Ascending aorta (tissue), 2 donors: ENCODE measurements at regions not wholly inside any gene's neighbourhood (a gene's known extent, or its start where the extent isn't known, plus 50 kb on each side); places are given as distances from the start of the nearest gene placed in this dataset.

Experiments
- DNase-seq, 2 donors: peaks; one replicate each; pipeline ENCODE4 v3.0.0-alpha.2; 2019; ENCODE audit warnings: low spot score in 2 of 2
- H3K27ac ChIP-seq, 2 donors: fragments of 200-600 bp; sonication (generic); one replicate each; pipeline ENCODE4 v1.5.1; 2016 to 2017; ENCODE audit warnings: mild to moderate bottlenecking in 1 of 2
- H3K27me3 ChIP-seq: fragments of 200-600 bp; sonication (generic); one replicate; pipeline ENCODE4 v1.5.1; 2017
- H3K36me3 ChIP-seq, 2 donors: fragments of 200-600 bp; sonication (generic); one replicate each; pipeline ENCODE4 v1.5.1; 2016
- H3K4me1 ChIP-seq, 2 donors: fragments of 200-600 bp; sonication (generic); one replicate each; pipeline ENCODE4 v1.5.1; 2016 to 2017; ENCODE audit warnings: mild to moderate bottlenecking in 1 of 2
- H3K4me3 ChIP-seq, 2 donors: fragments of 200-600 bp; sonication (generic); one replicate each; pipeline ENCODE4 v1.5.1; 2016 to 2017; ENCODE audit warnings: mild to moderate bottlenecking in 1 of 2
- H3K9me3 ChIP-seq, 2 donors: fragments of 200-600 bp; sonication (generic); one replicate each; pipeline ENCODE4 v1.5.1; 2016
- CTCF ChIP-seq, 3 experiments: fragments of 200-600 bp in 2 of 3; fragments of 450-650 bp in 1 of 3; sonication (generic) in 2 of 3; IDR thresholded peaks; one replicate each; pipeline ENCODE4 v1.5.1; 2016 to 2019; ENCODE audit warnings: antibody characterized with exemption in 3 of 3, mild to moderate bottlenecking in 1 of 3, moderate library complexity in 1 of 3
- intact Hi-C: fragments of 100-400 bp; cut with DNase I; formaldehyde crosslinking; loops from one replicate; pipeline ENCODE4 v1.15.1; 2023

- Histone ChIP-seq H3K4me1 (no peaks in the 10 kb centered on the region), H3K9me3 (no peaks in the 10 kb centered on the region), H3K36me3 (no peaks in the 10 kb centered on the region), H3K4me3 (no peak overlapping the region), H3K27ac (no peak overlapping the region), H3K27me3 (no peaks in the 10 kb centered on the region)
- DNase-seq: no peak
- TF ChIP-seq CTCF (IDR thresholded peaks at IDR 0.05): no peak
- intact Hi-C loops: no loop called here
Observed at GRCh38 chr11:134792044-134792443, 380.0 kb upstream of the B3GAT1 start.

- no peaks in the 10 kb centered on the region for H3K9me3 ChIP-seq
- no peaks in the 10 kb centered on the region for H3K4me1 ChIP-seq
- H3K4me3 ChIP-seq: no peak overlapping the region
- H3K27ac ChIP-seq: no peak overlapping the region
- H3K36me3 ChIP-seq: no peaks in the 10 kb centered on the region
- no peak for DNase-seq
- TF ChIP-seq CTCF (IDR thresholded peaks at IDR 0.05): no peak
- H3K27me3 ChIP-seq: no peaks in the 10 kb centered on the region
- intact Hi-C loops: no loop called here
Observed at GRCh38 chr11:134791102-134791501, 379.1 kb upstream of the B3GAT1 start.

- intact Hi-C loops: no loop called here
- no peak for TF ChIP-seq CTCF (IDR thresholded peaks at IDR 0.05)
- no peak for DNase-seq
Observed at GRCh38 chr11:134789104-134789503, 377.1 kb upstream of the B3GAT1 start.

GRCh38 chr11:134786636-134787035 is 374.6 kb upstream of the B3GAT1 start:
- Histone ChIP-seq H3K27ac (no peak overlapping the region), H3K27me3 (no peaks in the 10 kb centered on the region), H3K4me1 (peaks cover 0 to 3% of the 10 kb centered on the region in 2 donors), H3K9me3 (no peaks in the 10 kb centered on the region), H3K4me3 (no peak overlapping the region), H3K36me3 (no peaks in the 10 kb centered on the region)
- intact Hi-C loops: no loop called here
- no peak for TF ChIP-seq CTCF (IDR thresholded peaks at IDR 0.05)
- DNase-seq: no peak

More at GRCh38 chr11:134789104-134789503, 377.1 kb upstream of the B3GAT1 start:
- Histone ChIP-seq H3K36me3 (no peaks in the 10 kb centered on the region), H3K4me3 (no peak overlapping the region), H3K27ac (no peak overlapping the region), H3K27me3 (no peaks in the 10 kb centered on the region), H3K4me1 (no peaks in the 10 kb centered on the region), H3K9me3 (no peaks in the 10 kb centered on the region)

- intact Hi-C loops: no loop called here
- TF ChIP-seq CTCF (IDR thresholded peaks at IDR 0.05): no peak
- Histone ChIP-seq H3K27me3 (no peaks in the 10 kb centered on the region), H3K4me3 (no peak overlapping the region), H3K4me1 (peaks cover 0 to 3% of the 10 kb centered on the region in 2 donors), H3K36me3 (no peaks in the 10 kb centered on the region), H3K27ac (no peak overlapping the region), H3K9me3 (no peaks in the 10 kb centered on the region)
- DNase-seq: no peak
Observed at GRCh38 chr11:134785660-134786284, 373.7 kb upstream of the B3GAT1 start.

- Histone ChIP-seq H3K36me3 (no peaks in the 10 kb centered on the region), H3K4me1 (peaks cover 0 to 3% of the 10 kb centered on the region in 2 donors), H3K27ac (no peak overlapping the region), H3K4me3 (no peak overlapping the region), H3K27me3 (no peaks in the 10 kb centered on the region), H3K9me3 (no peaks in the 10 kb centered on the region)
- intact Hi-C loops: no loop called here
- DNase-seq: no peak
- no peak for TF ChIP-seq CTCF (IDR thresholded peaks at IDR 0.05)
Observed at GRCh38 chr11:134785059-134785458, 373.0 kb upstream of the B3GAT1 start.
